NCI-H82 treated with DMSO at 0.1 percent for 48 hours (cell line): ENCODE measurements at regions not wholly inside any gene's neighbourhood (a gene's known extent, or its start where the extent isn't known, plus 50 kb on each side); places are given as distances from the start of the nearest gene placed in this dataset.

Experiments used
- DNase-seq: peaks from one replicate; lab custom pipeline; 2025; ENCODE audit not compliant: unreplicated experiment; lab: John Stamatoyannopoulos, UW

- DNase-seq: no peak
Measured at GRCh38 chr10:10513898-10514297, 503.8 kb upstream of the CELF2 start.

GRCh38 chr10:10514797-10515196 lies 502.9 kb upstream of the CELF2 start:
- DNase-seq: no peak

GRCh38 chr10:10515479-10516204 lies 502.0 kb upstream of the CELF2 start:
- DNase-seq: no peak

GRCh38 chr10:10516346-10517130 lies 501.1 kb upstream of the CELF2 start:
- no peak for DNase-seq

GRCh38 chr10:10517866-10518265 lies 499.8 kb upstream of the CELF2 start:
- DNase-seq: no peak

GRCh38 chr10:10519674-10520073 lies 498.0 kb upstream of the CELF2 start:
- DNase-seq: no peak

- peak; percentile 49 for DNase-seq
Measured at GRCh38 chr10:10520491-10521385, 496.9 kb upstream of the CELF2 start.

- no peak for DNase-seq
Measured at GRCh38 chr10:10526846-10527245, 490.8 kb upstream of the CELF2 start.

- DNase-seq: no peak
Measured at GRCh38 chr10:10527861-10528562, 489.7 kb upstream of the CELF2 start.

- no peak for DNase-seq
Measured at GRCh38 chr10:10528563-10528910, 489.1 kb upstream of the CELF2 start.

GRCh38 chr10:10530313-10530712 lies 487.4 kb upstream of the CELF2 start:
- DNase-seq: no peak

- DNase-seq: no peak
Measured at GRCh38 chr10:10532236-10532635, 485.4 kb upstream of the CELF2 start.

- DNase-seq: no peak
Measured at GRCh38 chr10:10532826-10533225, 484.8 kb upstream of the CELF2 start.

- no peak for DNase-seq
Measured at GRCh38 chr10:10533437-10533836, 484.2 kb upstream of the CELF2 start.

- DNase-seq: no peak
Measured at GRCh38 chr10:10538326-10538725, 479.3 kb upstream of the CELF2 start.

GRCh38 chr10:10540398-10540797 lies 477.3 kb upstream of the CELF2 start:
- no peak for DNase-seq

GRCh38 chr10:10542477-10542876 lies 475.2 kb upstream of the CELF2 start:
- DNase-seq: no peak

- DNase-seq: no peak
Measured at GRCh38 chr10:10544890-10545289, 472.8 kb upstream of the CELF2 start.

- DNase-seq: no peak
Measured at GRCh38 chr10:10545771-10546170, 471.9 kb upstream of the CELF2 start.

GRCh38 chr10:10551596-10552301 lies 465.9 kb upstream of the CELF2 start:
- DNase-seq: no peak
